Muscle of back (tissue), 3 donors: ENCODE measurements at regions not wholly inside any gene's neighbourhood (a gene's known extent, or its start where the extent isn't known, plus 50 kb on each side); places are given as distances from the start of the nearest gene placed in this dataset.

Experiments
- DNase-seq, 3 donors: peaks; one replicate each; pipeline versions ENCODE4 v3.0.0 to v3.0.0-alpha.2; 2013

DNA sequence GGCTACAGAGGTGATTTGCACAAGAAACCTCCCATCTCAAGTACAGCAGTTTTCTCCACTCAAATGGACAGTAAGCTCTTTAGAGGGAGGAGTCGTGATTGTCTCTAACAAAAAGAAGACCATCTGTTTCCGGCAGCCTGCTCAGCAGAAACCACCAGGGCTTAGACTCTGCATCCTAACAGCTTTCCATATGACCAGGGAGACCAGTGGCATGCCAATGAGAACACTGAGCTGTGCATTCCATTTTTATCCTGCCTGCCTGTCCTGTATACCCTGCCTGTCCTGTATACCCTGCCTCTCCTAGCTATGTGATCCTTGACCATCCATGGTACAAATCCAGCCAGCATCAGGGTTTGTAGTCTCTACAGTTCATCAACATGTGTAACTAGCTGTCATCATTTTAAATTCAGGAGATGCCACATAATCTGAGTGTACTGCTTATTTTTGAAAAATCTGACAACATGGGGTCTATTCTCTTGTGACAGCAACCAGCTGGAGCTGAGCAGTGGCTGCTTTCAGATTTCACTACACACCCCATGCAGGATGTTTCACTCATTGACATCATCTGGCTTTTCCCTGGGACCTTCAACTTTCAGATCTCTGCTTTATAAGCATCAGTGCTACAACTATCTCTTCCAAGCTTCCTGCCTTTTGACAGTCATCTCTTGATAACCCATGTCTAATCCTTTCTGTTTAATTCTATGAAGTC is 50.5 kb upstream of the POU2AF2 start:
- no peak for DNase-seq

DNA sequence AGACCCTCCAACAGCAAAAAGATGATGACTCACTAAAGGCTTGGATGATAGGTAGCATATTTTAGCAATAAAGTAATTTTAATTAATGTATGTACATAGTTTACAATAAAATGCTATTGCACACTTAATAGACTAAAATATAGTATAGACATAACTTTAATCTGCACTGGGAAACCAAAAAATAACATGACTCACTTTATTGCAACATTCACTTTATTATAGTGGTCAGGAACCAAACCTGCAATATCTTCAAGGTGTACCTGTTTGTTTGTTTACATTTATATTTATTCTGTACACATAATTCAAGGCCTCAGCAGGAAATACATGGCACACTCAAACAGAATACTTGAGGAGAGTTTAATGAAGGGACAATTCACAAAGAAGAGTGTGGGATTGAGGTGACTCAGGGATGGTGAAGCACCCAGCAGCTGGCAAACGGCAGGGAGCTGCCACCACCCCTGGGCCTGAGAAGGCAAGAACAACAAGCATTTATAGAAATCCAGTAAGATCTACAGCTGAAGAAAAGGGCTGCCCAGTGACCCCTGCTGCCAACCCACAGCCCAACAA is 51.5 kb upstream of the POU2AF2 start:
- DNase-seq, result no peak

DNA sequence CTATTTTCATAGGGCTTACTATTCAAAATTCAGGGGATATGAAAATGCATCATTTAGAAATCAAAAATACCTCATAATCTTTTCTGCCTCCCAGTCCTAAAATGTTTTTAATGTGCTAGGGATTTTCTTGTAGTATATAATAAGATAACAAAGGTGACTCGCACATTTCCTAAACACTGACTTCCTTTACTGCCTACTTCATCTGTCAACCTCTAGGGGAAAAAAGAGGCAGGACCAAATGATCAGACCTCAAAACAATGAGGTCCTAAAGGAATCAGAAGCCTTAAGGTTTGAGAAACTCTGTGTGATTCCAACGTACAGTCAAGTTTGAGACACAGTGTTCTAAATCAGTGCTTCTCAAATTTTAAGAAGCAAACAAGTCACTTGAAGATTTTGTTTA is 56.1 kb upstream of the POU2AF2 start:
- DNase-seq, result no peak

DNA sequence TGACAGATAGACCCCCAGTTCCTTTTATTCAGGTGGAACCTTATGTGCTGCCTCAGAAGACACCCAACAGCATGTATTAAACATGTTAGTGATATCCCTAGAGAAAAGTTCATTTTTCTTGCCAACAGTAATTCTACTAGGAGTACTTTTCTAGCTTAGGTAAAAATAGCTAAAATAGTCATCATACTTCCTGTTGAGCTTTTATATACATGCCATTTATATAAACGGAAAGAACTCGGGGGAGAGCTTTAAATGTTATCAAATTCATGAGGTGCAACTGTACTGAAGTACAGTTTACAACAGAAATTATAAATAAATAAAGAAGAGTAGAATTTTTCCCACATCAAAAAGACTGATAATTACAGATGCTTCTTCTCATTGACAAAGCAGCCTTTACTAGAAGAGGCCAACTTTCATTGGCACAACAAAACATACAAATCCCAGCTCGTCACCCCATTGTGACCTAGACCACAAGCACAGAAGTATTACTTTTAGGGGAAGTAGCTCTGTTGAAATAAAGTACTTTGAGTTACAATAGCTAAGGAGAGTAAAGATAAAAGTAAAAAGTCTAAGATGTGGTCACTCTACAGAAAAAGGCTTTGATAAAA is 59.1 kb upstream of the POU2AF2 start:
- DNase-seq, result no peak

DNA sequence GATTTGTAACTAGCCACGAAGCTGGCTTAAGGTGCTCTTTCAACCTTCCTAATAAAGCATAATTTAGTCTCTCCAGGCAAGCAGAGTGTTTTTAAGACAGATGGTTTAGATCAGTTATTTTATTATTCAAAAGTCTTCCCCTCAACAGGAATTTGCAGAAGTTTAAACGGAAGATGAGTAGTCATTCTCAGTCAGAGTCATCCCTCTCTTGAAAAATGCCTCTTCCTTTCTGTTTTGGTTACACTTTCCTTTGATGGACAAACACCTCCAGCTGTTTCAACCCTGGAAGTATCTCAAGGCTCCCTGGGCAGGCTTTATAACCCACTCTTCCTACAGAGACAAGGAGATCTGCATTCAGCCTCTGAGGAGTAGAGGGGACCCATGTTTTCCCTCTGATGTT is 60.3 kb upstream of the POU2AF2 start:
- DNase-seq, result peak in 2 of 3 donors; percentile 27 to 46

DNA sequence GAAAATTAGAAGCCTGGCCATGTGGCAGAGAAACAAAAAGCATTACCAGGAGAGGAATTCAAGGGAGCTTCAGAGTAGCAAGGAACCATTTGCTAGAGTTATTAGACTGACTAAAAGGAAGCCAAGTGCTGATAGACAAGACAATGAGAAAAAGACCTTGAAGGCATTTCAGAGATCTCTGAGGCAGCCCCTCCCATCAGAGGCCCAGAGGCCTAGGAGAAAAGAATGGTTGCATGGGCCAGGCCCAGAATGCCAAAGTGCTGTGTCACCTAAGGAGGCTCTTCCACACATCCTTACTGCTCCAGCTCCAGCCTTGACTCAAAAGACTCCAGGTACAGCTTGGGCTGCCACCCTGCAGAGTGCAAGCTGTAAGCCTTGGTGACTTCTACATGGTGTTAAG is 61.8 kb upstream of the POU2AF2 start:
- DNase-seq, result no peak

DNA sequence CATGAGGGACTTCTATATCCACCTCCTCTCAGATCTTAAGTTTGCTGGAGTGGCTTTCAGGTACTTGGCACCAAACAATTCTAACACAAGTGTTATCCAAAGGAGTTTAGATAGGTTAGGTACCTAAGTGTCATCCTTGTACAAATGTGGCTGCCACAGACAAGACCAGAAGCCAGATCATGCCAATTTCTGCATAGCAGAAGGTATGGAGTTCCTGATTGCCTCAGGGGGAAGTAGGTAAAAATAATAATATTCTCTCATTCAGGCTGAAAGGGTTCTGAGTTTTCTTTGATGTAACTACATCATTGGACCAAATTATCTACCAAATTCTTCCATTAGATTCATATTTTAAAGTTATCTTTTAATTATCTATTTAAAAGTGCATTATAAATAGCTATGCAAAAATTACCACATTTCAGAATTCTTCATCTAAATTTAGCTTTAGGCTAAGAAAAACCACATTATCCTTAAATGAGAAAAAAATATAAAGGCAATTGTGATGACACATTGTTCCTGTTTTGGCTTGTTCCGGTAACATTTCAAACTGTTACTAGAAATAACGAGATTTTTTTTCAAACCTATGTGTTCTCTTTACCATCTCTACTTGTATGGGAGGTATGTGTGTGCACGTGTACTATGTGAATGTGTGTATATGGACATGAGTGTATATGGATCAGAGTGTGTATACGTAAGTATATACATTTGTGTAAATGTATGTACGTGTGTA is 66.2 kb upstream of the POU2AF2 start:
- DNase-seq, result no peak

DNA sequence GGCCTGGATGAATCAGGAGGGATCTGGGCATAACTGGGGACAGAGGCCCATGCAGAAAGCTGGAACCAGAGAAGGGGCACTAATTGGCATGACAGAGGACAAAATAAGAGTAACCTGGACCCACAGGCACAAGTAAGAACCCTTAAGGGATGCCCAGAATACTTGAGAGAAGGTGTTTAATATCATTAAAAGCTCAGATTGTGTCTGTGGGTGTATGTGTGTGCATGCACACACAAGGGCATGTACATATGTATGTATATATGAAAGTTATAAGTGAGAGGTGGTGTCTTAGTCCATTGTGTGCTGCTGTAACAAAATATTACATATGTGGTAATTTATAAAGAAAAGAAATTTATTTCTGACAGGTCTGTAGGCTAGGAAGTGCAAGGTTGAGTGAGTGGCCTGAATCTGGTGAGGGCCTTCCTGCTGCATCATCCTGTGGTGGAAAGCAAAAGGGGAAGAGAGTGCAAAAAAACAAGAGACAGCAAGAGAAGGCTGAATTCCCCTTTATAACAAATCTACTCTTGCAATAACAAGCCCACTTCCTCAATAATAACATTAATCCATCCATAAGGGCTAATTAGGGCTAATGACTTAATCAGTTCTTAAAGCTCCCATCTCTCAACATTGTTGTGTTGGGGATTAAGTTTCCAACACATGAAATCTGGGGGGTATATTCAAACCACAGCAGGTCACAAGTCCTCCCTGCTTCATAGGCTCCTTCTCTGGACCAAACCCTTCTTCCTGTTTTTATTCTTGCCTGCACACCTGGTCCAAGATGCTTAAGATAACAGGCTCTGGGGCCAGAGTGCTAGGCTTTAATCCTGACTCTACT is 68.3 kb upstream of the POU2AF2 start:
- DNase-seq, result no peak

DNA sequence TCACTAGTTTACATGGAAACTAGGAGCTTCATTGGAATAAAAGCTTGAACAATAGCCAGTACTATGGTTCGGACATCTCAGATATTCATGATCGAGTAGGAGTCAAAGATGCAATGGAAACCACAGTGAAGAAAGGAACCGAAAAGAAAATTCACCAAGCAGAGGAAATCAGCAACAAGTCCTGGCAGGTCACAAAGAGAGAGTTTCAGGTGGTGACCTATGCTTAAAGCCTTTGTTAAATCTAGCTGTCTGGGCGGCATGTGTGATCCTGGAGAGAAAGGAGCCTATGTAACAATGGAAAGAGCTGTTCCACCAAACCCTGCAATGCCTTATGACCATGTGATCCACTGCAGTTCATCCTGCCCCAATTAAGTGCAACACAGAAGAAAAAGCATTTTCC is 68.9 kb upstream of the POU2AF2 start:
- no peak for DNase-seq

DNA sequence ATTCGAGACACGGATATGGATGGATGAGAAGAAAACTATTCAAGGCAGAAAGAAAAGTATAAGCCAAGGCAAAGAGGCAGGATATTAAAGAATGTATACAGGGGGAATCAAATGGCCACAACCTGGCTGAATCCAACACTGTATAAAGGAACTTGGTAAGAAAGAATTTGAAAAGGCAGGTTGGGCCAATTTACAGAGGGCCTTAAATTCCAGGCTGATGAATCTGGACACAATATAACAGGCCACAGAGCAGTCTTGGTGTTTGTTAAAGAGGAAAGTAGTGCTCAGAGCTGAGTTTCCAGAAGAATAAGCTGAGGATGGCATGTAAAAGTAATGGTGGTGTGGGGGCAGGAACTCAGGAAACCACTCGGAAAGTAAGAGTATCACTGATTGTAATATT is 72.3 kb upstream of the POU2AF2 start:
- DNase-seq, result no peak

DNA sequence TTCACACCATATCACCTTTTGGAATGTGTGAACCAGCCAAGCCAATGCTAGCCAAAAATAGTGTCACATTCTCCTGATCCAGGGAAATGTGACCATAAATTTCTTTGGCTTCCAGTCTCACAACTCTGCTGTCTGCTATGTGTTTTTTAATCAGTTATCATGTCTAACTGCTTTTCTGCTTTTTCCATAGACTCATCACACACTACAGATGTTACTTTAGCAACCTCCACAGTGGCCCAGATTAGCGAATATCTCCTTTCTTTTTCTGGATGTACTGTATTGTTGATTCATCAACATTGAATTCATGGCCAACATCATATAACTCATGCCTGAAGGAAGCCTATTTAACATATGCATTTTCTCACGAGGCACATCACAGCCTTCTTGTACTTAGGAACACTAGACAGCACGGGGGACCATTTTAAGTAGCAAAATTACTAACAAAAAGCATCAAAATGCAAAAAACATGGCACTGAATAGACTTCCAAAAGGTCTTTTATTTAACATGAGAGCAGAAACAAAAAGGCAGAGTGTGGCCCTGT is 73.1 kb upstream of the POU2AF2 start:
- DNase-seq, result peak in 2 of 3 donors; percentile 47 to 58

DNA sequence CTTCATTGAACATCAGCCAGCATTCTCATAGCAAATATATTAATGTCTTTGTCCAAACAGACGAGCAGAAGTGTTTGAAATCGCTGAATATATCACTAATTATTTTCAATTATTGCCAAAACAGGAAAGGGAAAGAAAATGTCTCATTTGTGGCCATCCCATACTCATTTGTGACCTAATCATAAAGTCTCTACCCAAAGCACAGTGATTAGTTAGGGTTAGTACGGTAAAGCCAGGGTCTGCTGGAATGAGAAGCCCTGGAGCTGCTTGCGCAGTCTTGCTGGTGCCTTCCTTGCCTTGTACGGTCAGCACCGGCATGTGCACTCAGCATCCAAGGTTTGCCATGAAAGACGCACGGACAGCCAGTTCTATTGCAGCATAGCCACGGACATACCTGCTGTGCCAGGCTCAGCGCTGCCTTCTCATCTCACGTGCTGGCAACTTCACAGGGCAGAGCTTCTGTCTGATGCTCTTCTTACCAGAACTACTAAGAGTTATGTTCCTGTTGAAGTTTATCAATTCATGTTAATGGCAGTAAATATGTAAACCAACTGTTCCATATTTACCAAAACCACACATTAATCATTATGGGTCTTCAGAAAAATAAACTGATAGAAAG is 74.7 kb upstream of the POU2AF2 start:
- DNase-seq, result no peak

DNA sequence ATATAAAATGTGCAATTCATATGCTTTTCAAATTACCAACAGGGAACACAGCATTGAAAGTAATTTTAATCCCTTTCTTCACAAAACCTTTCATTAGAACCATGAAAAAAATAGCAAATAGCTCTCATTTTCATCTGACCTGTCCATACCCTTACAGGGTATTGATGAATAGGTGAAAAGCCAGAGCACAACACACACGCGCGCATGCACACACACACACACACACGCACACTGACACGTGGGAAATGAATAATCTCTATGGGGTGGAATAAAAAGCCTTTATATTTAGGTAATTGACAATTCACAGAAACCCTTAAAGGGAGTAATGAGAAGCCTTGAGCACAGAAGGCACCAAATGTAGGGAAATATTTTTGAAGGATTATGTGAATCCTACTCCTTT is 76.2 kb upstream of the POU2AF2 start:
- no peak for DNase-seq

DNA sequence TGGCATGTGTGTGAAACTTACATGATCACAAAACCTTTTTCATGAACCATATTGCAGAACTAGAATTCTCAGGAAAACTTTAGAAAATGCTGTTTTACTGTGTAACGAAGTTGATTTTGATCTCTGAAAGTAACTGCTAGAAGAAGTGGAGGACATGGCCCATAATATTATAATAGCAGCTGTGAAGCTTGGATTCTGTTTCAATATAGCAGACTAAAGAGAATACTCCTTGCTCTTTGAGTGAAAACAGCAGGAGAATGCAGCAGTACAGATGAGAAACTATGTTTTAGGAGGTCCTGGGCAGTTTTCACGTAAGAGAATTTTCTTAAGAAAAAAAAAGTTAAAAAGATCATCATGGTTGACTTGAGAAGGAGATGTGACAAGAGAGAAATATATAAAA is 76.7 kb upstream of the POU2AF2 start:
- DNase-seq, result no peak

DNA sequence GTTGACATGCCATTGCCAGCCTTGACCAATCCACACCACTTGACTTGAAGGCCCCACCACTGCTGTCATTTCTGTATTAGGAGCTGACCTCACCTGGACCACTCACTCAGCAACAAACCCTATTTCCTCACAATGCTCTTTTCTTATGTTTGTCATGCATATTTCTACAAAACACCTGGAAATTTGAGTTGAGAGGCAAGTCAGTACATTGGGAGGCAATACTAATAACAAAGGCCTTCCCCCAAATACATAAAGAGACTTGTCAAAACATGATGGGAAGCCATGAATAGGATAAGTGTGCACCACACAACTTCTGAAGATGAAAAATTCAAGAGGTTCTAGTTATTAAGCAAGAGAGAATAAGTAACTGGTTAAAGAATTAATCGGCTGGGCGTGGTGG is 77.9 kb upstream of the POU2AF2 start:
- DNase-seq, result no peak

DNA sequence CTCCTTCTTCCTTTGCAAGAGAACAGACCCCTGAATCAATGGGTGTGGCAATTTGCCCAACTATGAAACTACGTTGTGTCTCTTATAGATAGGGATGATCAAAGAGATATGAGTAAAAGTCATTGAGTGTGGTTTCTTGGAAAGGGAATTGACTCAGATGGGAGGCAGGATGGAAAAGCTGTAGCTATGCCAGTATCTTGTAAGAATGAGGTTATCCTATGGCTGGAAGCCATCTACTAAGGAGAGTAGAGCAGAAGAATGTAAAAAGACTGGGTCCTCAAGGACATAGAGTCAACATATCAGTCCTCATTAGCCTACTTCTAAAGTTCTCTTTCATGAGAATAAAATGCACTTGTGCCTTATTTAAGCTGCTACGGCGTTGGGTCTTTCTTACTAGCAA is 78.9 kb upstream of the POU2AF2 start:
- peak in 1 of 3 donors; percentile 66 for DNase-seq

DNA sequence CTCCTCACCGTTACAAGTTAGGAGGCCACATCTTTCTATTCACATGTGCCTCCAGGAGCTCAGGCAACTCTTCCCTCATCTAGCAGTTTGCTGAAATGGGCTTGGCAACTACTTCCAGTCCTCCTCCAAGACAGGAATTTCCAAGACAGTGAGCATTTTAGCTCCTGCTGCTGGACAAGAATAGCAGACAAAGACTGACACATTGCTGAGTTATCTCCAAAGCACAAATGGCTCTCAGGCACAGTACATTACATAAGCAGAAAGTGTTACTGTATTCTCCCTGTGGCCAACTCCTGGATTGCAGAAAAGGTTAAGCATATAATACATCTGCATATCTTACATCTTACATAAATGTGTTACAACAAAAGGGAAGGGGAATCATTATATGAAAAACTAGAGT is 83.2 kb upstream of the POU2AF2 start:
- DNase-seq, result no peak

DNA sequence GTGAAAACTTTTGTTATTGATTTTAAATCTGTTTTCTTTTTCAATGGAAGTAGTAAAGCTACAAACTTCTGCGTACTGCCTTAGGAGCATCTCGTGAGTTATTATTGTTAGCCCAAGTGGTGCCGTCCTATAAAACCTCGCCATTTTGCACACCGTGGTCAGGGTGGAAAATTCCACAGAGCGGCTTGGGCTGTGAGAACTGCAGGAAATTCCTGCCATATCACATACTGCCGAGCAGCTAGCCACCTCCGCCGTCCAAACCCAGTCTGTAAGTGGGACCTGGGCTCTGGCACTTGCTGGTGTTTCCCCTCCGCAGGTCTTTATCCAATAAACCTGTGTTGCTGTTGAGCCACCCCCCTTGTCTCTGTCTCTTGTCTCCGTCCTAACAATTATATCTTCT is 88.0 kb upstream of the POU2AF2 start:
- no peak for DNase-seq

DNA sequence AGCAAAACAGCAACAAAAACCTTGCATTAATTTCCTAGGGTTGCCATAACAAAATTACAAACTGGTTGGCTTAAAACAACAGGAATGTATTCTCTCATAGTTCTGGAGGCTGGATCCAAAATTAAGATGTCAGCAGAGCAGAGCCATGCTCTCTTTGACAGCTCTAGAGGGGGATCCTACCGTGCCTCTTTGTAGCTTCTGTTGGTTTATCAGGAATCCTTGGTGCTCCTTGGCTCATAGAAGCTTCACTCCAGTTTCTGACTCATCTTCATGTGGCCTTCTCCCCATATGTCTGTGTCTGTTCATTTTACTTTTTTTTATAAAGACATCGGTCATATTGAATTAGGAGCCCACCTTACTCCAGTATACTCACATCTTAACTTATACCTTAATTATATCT is 90.5 kb upstream of the POU2AF2 start:
- no peak for DNase-seq

DNA sequence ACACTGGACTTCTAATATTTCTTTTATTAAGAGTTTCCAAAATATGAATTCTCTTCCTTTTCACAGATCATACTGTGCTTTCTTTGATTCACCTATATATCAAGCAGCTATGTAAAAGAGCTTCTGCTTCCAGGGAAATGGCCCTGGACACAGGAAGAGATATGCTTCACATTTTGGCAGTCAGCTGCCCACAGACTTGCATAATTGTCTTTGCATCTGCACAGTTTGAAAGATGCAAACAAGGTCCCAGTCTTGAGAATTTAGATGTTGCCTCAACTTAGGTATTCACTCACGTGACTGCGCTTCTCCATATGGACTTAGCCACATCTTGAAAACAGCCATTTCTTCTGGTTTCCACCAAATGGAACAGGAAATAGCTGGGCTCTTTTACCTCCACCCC is 92.3 kb upstream of the POU2AF2 start:
- DNase-seq, result no peak

DNA sequence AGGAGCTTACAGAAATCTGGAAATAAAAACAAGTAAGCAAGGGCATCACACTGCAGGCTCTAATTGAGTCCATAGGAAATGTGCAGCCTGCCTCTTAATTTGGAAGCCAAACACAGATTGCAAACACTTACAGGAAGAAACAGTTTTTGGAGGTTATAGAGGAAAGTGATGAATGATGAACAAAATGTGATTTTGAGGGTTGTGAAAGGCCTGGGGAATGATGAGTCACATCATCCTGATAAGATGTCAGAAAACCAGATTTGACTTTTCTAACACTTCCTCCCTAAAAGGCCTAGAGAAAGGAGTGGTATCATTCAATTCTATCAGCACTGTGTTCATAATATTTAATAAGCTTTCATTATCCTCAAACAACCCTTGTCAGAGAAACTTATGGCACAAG is 96.6 kb upstream of the POU2AF2 start:
- no peak for DNase-seq
